HG02588 (cell line): ENCODE measurements at regions not wholly inside any gene's neighbourhood (a gene's known extent, or its start where the extent isn't known, plus 50 kb on each side); places are given as distances from the start of the nearest gene placed in this dataset.
"Not testable (repeated sequence)": the region's sequence is repeated elsewhere in the genome, so short reads cannot be mapped to it uniquely, and the experiment has no call there.

ENCODE experiments used
- ATAC-seq: cut with Tn5 transposase; IDR thresholded peaks from one replicate; pipeline ENCODE4 v1.9.1; 2021; ENCODE audit warnings: mild to moderate bottlenecking, moderate library complexity; ENCODE audit not compliant: unreplicated experiment

DNA sequence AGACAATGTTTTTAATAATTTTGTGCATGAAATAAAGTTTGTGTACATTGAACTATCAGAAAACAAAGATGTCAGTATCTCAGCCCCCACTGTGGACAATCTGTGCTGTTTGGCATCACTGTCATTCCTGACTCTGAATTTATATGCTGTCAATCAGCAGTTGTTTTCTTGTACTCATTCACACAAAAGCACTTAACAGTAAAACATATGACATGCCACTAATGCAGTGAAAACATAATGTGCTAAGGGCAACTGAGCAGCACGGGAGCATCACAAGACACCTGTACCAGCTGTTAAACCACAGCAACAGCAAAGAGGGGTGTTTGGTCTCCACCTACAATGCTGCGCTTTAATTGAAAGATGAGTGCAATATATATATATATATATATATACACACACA lies 647.8 kb upstream of the SLC35B3 start:
- no peak for ATAC-seq

DNA sequence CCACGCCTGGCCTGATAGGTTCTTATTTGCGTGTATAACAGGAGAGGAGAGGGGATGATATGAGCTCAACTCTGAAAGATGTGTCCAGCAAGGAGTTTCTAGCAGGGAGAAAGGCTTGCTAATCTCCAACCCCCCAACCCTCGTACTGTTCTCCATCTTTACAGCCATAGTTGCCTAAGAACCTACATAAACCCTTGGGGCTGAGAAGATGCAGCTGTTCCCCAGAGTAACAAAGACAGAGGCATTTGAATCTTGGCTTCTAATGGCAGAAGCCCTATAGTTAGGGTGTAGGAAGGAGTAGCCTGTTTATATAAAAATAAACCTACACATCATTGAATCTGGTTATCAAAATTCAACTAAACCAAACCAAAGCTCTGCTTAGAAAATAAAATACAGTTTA lies 631.4 kb upstream of the SLC35B3 start:
- no peak for ATAC-seq

DNA sequence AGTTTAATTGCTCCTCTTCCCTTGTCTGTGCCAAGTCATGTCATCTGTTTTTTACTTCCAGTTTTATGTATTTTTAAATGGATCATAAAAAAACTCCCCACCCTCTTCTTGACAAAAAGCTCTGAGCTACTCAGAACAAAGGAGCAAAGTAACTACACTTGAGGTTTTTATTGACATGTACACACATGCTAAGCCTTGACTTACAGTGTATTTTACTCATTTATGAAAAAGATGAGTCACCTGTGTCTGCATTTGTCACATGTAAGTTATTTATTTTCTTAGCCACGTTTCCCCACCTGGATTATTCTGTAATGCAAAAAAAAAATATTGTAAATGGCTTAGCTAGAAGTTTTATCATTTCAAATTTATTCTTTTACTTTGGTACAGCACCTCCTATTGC lies 628.8 kb upstream of the SLC35B3 start:
- no peak for ATAC-seq

DNA sequence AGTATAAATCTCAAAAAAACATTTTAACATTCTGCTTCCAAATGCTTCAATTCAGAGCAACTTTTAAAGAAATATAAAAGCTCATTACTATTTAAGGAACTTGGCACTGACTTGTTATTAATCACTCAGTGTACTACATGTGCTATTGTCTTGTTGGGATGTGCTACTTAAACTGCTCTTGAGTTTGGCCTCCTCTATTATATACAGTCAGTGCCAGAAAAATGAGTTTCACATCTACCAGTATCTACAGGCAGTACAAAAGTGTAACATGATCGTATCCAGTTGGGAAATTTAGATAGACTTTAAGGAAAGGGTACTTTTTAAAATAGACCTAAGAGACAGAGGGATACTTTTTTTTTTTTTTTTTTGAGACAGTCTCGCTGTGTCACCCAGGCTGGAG lies 627.3 kb upstream of the SLC35B3 start:
- no peak for ATAC-seq

DNA sequence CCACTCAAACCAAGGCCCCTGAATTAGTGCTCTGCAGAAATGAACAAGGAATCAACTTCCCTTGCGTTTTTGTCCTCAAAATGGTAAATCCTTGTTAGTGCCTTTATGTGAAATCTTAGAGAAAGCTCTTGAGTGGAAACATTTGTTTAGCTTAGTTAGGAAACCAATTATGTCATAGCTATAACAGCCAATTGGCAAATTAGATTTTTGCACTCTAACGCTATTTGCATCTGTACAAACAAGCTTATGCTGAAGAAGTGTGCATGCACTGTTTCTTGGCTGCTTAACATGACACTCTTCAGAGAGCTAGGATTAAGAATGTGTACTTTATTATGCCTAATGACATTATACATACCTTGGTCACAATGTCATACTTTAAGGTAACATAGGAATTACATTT lies 622.6 kb upstream of the SLC35B3 start:
- no peak for ATAC-seq

DNA sequence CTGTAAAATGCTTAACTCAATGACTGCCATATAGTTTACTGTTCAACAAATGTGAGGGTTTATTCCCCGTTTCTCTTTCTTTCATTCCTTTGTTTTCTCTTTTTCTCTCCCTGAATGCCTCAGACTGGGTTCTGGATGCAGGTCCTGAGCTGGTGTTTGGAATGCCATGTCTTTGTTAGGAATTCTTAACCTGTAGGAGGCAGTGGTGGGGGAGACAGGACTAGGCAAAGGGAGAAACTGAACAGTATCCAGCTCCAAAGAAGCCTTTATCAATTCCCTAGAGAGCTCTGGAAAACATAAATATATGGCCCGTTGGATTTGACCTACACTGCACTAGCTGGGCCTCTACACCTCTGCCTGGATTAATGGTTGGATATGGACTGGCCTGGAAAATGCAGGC lies 621.2 kb upstream of the SLC35B3 start:
- no peak for ATAC-seq

DNA sequence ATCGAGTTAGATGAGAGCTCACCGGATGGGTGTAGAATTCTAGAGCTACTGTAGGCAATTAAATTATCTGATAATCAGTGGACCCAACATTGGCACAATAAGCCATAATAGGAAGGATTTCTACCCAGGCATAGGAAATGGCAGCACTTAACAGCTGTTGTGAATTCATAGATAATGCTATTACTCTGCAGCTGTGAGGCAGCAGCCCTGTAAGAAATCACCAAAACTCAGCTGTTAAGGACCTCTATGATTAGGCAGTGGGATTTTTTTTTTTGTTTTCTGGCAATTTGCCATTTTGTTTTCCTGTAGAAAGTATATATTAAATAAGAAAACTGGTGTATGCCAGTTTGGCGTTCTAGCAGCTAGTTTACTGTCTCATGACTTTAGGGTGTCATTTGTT lies 609.1 kb upstream of the SLC35B3 start:
- ATAC-seq: no peak

DNA sequence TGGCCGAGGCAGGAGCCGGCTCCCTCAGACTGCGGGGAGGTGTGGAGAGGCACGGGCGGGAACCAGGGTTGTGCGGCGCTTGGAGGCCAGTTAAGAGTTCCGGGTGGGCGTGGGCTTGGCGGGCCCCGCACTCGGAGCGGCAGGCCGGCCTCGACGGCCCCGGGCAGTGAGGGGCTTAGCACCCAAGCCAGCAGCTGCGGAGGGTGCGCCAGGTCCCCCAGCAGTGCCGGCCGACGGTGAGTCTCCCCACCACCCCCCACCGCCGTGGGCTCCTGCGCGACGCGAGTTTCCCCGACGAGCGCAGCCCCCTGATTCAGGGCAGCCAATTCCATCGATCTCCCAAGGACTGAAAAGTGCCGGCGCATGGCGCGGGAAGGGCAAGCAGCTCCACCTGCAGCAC lies 605.4 kb upstream of the SLC35B3 start:
- no peak for ATAC-seq

DNA sequence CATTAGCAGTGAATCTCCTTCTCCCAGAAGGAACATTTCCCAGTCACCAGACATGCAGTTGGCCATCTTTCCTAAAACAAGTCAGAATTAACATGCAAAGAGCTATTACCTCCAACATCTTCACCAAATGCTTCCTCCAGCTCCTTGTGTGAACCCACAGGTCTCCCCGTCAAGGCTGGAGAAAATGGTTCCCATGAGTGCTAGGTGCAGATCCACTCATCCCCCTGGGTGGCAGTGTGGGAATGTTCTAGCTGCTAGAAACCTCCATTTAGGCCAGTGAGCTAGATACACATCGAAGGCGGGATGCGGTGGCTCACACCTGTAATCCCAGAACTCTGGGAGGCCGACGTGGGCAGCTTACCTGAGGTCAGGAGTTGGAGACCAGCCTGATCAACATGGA lies 603.9 kb upstream of the SLC35B3 start:
- no peak for ATAC-seq

DNA sequence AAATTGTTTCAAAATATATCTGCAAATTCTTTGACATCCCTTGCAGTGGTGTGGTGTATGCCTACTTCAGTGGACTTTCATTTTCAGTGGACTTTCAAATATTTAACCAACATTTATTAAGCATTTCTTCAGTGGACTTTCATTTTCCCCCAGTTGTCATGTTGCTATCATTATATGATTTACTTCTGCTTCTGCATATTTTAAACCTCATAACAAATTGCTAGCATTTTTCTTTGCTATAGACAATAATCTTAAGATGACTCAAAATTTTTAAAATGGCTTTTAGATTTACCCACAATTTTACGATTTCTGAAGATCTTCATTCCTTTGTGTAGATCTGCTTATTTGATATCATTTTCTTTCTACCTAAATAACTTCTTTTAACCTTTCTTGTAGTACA lies 592.7 kb upstream of the SLC35B3 start:
- ATAC-seq: no peak

DNA sequence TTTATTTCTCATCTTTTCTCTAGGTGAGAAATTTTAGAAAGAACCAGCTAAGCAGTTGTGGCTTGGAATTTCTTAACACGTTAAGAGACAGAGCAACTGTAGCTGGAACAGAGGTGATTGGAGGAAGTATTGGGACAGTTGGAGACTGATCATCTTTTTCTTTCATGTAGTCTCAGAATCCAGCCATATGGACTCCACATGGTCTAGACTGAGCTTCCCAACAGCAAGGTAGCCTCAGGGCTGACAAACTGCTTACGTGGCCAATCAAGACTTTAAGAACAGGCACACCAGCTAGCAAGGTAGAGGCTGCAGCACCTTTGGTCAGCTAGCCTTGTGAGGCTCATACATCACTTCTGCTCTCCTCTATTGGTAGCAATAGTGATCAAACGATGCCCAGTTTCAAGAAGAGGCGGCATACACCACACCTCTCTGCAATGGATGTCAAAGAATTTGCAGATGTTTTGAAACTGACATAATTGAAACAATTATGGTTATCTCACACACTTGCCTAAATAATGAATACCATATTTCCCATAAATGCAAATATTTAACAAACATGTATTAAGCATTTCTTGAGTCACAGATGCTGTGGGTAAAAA lies 590.5 kb upstream of the SLC35B3 start:
- no peak for ATAC-seq

DNA sequence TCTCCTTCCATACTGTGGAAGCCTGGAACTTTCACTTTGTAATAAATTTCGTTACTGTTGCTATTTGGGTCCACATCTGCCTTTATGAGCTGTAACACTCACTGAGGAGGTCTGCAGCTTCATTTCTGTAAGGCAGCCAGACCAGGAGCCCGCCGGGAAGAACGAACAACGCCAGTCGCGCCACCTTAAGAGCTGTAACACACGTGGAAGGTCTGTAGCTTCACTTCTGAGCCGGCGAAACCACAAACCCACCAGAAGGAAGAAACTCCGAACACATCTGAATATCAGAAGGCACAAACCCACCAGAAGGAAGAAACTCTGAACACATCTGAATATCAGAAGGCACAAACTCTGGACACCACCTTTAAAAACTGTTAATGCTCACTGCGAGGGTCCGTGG lies 589.9 kb upstream of the SLC35B3 start:
- ATAC-seq: no peak

DNA sequence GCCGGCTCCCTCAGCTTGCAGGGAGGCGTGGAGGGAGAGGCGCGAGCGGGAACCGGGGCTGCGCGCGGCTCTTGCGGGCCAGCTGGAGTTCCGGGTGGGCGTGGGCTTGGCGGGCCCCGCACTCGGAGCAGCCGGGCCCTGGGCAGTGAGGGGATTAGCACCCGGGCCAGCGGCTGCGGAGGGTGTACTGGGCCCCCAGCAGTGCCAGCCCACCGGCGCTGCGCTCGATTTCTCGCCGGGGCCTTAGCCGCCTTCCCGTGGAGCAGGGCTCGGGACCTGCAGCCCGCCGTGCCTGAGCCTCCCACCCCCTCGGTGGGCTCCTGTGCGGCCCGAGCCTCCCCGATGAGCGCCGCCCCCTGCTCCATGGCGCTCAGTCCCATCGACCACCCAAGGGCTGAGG lies 588.9 kb upstream of the SLC35B3 start:
- not testable (repeated sequence) for ATAC-seq

DNA sequence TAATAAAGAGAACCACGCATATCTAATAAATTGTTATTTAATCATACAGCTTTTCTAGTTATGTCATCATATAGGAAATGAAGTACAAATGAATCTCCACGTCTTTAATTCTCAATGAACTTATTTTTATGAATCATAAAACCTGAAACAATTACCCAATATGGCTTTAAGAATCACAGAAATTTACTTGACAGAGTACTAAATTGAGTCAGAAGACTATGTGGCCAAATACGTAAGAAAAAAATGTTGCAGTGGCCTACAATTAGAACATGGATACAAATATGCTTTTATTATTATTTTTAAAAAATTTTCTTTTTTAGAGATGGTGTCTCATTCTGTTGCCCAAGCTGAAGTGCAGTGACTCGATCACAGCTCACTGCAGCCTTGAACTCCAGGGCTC lies 584.7 kb upstream of the SLC35B3 start:
- ATAC-seq: no peak

DNA sequence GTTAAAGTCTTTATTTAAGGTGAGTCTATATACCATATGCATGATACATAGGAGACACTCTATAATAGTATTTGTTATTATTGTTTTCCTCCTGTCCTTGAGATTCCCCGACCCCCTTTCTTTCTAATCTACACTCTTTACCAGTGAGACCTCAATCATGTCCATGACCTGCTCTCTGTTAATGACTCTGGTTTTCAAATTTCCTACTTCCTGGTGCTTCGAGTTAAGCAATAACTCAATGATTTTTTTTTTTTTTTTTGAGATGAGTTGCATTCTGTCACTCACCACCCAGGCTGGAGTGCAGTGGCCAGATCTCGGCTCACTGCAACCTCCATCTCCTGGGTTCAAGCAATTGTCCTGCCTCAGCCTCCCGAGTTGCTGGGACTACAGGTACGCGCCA lies 574.6 kb upstream of the SLC35B3 start:
- no peak for ATAC-seq

DNA sequence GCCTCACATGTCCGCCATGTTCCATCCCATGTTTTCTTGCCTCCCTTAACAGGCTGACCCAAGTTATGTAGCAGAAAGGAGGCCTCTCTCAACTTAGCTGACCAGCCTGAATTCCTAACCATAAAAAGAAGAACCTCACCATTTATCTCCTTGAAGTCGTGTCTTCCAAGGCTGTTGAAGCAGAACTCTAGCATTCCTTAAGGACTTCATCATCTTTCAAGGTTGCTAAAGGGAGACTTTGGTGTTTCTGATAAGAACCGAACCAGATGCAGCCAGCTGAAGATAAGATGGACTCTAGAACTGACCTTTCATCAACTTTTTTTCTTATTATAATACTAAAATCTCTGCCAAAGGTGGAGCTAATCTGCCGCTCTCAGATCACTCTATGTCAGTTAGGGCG lies 571.7 kb upstream of the SLC35B3 start:
- ATAC-seq: no peak

DNA sequence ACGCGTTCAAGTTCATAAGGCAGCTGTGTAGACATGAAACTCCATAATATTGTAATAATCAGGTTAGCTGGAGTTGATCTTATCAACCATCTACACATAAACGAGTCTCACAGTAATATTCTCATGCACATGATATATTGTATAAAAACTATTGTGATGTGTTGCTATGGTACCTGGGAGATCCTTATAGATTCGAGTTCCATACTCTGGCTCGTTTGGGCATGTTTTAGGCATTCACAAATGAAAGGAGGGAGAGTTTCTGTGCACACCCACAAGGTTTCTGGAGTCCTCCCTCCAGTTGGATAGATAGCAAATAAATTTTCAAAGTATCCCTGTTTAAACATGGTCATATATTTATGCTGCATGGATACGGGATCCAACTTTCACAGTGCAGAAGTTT lies 567.5 kb upstream of the SLC35B3 start:
- ATAC-seq: no peak

DNA sequence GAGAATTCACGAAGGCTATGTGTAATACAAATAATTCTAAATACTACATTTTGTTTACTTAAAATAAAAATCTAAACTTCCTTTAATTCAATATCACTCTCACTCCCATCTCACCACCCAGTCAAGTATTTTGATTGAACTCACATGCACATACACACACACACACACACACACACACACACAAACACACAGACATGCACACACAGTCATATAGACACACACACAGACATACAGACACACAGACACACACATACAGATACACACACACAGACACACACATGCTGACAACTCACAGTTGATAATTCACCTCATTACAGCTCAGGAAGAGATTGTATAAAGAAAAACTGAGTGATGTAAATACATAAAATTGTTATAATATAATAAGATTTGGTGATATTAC lies 559.8 kb upstream of the SLC35B3 start:
- no peak for ATAC-seq

DNA sequence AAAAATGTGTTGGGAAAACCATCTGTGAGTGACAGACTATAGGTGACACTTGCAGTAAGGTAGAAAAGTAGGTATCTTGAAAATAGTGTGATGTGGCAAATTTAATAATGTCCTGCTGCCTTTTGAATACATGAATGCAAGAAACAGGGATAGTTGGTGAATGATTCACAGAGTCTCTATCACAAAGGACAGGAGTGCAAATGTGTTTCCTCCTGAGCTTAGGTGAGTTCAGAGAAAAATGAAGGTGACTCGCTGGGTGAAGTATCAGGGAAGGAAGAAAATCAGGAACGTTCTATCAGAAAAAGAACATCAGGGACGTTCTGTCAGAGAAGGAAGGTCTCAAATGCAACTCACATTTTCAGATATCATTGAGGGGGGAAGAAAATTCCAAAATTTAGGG lies 557.8 kb upstream of the SLC35B3 start:
- no peak for ATAC-seq

DNA sequence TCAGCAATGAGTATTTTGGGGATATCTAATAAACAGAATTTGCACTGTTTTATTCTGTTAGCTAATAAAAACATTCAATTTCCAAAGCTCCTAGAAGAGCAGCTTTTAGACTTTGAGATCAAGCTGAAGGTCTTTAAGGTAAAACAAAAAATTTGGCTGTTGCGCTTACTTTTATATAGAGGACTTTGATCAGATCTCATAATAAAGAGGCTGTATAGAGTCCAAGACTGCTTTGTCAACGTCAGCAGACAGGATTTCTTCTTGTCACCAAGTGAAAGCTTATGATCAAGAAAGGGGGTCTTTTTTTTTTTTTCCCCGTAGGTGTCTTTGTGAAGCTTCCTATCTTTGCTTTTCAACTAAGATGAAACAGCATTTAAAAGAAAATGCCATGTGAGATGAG lies 556.5 kb upstream of the SLC35B3 start:
- no peak for ATAC-seq

DNA sequence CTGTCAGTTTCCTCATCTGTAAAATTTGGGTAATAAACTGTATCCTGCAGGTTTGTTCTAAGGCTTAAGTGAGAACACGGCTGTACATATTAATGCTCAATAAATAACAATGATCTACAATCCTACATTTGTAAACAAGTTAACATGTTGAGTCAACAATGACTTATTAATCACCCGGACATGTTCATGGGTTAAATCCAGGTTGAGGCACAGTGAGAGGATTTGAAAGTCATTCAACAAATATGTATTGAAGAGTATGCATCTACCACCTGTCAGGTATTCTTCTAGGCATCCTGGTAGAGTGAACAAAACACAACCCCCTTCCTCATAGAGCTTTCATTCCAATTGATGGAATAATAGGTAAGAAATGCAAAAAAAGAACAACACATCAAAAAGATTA lies 554.7 kb upstream of the SLC35B3 start:
- ATAC-seq: no peak

DNA sequence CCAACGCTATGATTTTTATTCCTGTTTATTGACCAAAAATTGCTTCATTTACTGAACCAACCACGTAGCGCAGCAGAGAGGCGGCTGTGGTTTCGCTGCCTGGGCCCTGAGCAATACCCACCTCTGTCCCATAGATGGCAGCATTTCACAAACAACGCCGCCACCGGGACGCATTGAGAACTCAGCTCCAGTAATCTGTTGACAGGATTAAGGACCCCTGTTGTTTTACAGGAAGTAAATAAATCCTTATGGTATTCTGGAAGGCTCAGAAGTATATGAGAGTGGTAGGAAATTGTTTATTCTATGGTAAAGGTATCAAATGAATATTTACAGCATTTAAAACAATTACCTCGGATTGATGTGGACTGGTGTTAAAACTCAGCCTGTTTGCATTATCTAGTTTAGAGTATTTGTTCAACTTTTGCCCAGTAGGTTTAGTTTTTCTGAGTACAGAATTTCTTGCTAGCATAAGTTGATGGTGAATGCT lies 547.9 kb upstream of the SLC35B3 start:
- peak; percentile 98 for ATAC-seq

DNA sequence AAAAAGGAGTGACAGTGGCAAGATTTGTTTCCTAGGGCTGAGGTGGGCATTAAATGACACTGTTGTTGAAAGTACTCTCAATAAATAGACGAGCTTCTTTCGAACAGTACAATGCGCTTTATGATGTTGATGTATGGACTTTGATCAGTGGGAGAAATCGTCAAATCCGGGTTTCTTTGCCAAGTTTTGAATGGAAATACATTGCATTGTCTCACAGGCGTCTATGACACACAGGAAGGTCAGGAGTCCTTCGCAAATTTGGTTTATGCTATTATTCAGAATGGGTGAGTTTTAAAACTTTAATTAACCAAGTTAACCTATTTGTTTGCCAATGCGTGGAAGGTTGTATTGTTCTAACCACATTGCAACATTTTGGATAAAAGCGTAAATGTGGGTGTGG lies 547.3 kb upstream of the SLC35B3 start:
- no peak for ATAC-seq

DNA sequence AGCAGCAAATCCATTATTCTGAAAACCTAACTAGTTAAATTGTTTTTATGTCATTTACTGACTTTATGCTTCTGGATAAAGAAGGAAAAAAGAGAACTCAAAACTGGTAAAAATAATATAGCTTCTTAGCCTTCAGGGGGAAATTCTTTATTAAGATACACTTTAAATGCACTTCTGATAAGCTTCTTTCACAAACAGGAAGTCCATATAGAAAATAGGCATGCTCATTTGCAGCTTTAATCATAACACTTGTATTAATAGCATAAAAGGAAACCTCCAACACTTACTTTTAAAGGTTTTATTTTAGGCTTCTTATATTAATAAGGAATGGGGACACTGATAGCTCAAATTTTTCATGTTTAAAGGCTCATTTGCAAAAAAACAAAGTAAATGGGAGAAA lies 538.0 kb upstream of the SLC35B3 start:
- no peak for ATAC-seq
